Psoas muscle (tissue), 7 donors: ENCODE measurements at regions not wholly inside any gene's neighbourhood (a gene's known extent, or its start where the extent isn't known, plus 50 kb on each side); places are given as distances from the start of the nearest gene placed in this dataset.
"Not testable (repeated sequence)": the region's sequence is repeated elsewhere in the genome, so short reads cannot be mapped to it uniquely, and the experiment has no call there.

ENCODE experiments used
- ATAC-seq, 4 donors: fragments of 200-7000 bp; cut with Tn5 transposase; one replicate each; pipeline ENCODE4 v1.9.1; 2020; ENCODE audit warnings: moderate library complexity in 3 of 4, mild to moderate bottlenecking in 2 of 4
- DNase-seq, 2 donors: peaks; one replicate each; pipeline ENCODE4 v3.0.0-alpha.2; 2020
- H3K27ac ChIP-seq: fragments of 200-600 bp; one replicate; pipeline ENCODE4 v1.8.0; 2022
- H3K27me3 ChIP-seq, 3 donors: fragments of 200-600 bp in 1 of 3; one replicate each; pipeline versions ENCODE4 v1.6.1 to v1.8.0; 2013 to 2022; ENCODE audit warnings: low read length in 2 of 3, mild to moderate bottlenecking in 2 of 3, moderate library complexity in 1 of 3; ENCODE audit not compliant: insufficient read depth in 3 of 3
- H3K36me3 ChIP-seq, 2 donors: fragments of 200-600 bp in 1 of 2; one replicate each; pipeline versions ENCODE4 v1.6.1 to v1.8.0; 2013 to 2022; ENCODE audit warnings: low read depth in 1 of 2, mild to moderate bottlenecking in 1 of 2, moderate library complexity in 1 of 2; ENCODE audit not compliant: insufficient read depth in 1 of 2
- H3K4me1 ChIP-seq: fragments of 200-600 bp; one replicate; pipeline ENCODE4 v1.8.0; 2022
- H3K4me3 ChIP-seq: fragments of 200-600 bp; one replicate; pipeline ENCODE4 v1.8.0; 2022; ENCODE audit warnings: mild to moderate bottlenecking
- H3K9me3 ChIP-seq: fragments of 200-600 bp; one replicate; pipeline ENCODE4 v1.8.0; 2022
- CTCF ChIP-seq: fragments of 200-600 bp; IDR thresholded peaks from one replicate; pipeline ENCODE4 v1.8.0; 2022; ENCODE audit warnings: antibody characterized with exemption
- WGBS, 3 donors: extraction: QIAGEN DNeasy Blood & Tissue Kit; methylation state at CpG; one replicate each; pipeline versions ENCODE4 v1.1.6 to v1.1.7; 2013; 5-methylcytosine and 5-hydroxymethylcytosine counted together
- intact Hi-C, 2 donors: fragments of 100-400 bp; cut with DNase I; formaldehyde crosslinking; loops; one replicate each; pipeline versions ENCODE4 v1.11.0 to v1.14.2; 2022
- donor health status: healthy with polysubstance abuse.
- donor health status: DM: no; HTN: no; CAD: no; lungs with moderate emphysema.
- donor health status: Bipolar disorder and iron deficiency.
- donor health status: healthy.
- donor health status: DM: yes; HTN: yes; CAD: no.
- donor health status: DM: no; HTN: no; CAD: no.
- donor health status: DM: yes; HTN: yes; CAD: no.

DNA sequence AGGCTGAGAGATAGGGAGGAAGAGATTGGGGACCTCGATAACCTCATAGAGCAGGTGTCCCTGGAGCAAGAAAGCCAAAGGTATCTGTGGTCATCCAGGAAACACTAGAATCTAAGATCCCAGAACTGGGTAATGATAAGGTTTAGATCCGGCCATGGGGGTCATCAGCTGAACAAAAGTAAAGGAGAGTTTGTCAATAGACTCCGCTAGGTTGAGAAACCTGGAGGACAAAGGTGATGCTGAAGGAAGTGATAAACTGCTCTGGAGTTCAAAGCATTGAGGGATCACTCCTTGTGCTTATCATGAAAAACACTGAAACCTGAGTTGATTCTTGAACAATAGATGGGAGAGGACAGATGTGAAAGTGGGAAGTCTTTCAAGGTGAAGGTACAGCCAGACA lies 59.5 kb upstream of the SLC2A1 start:
- no peaks in the 10 kb centered on the region for H3K36me3 ChIP-seq
- no peak overlapping the region for H3K4me3 ChIP-seq
- DNase-seq (no peak), ATAC-seq (no peak)
- 91 to 94% (median 92%) methylated on average over 3 of the region's 3 CpGs for WGBS, 3 donors
- no peak overlapping the region for H3K27ac ChIP-seq
- H3K27me3 ChIP-seq = peaks cover 0 to 9% (median 4%) of the 10 kb centered on the region in 3 donors
- no peak for TF ChIP-seq CTCF
- intact Hi-C loops = no loop called here
- no peaks in the 10 kb centered on the region for H3K4me1 ChIP-seq
- H3K9me3 ChIP-seq = no peaks in the 10 kb centered on the region

DNA sequence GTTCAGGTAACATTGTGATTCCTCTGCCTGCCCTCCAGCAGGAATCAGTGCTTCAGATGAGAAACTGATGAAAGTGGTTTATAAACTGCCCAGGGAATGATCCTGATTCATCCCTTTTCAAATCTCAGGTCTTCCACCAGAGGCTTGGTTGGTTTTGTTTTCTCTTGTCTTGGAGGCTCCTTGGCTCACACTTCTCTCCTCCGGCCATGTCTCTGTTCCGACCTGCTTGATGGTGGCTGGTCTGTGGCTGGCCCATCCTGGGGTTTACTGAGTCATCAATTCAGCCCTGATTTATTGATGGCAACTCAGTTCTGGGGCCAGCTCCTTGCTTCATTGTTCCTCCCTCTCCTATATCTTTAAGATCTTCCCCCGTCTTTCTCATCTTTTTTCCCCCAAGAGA lies 56.6 kb upstream of the SLC2A1 start:
- WGBS, 3 donors = 81 to 83% (median 83%) methylated on average over 3 of the region's 3 CpGs
- Histone ChIP-seq H3K9me3 (no peaks in the 10 kb centered on the region), H3K27ac (no peak overlapping the region), H3K27me3 (peaks cover 0 to 14% (median 4%) of the 10 kb centered on the region in 3 donors), H3K36me3 (no peaks in the 10 kb centered on the region), H3K4me1 (no peaks in the 10 kb centered on the region), H3K4me3 (no peak overlapping the region)
- no peak for ATAC-seq
- intact Hi-C loops = no loop called here
- DNase-seq = no peak
- no peak for TF ChIP-seq CTCF

DNA sequence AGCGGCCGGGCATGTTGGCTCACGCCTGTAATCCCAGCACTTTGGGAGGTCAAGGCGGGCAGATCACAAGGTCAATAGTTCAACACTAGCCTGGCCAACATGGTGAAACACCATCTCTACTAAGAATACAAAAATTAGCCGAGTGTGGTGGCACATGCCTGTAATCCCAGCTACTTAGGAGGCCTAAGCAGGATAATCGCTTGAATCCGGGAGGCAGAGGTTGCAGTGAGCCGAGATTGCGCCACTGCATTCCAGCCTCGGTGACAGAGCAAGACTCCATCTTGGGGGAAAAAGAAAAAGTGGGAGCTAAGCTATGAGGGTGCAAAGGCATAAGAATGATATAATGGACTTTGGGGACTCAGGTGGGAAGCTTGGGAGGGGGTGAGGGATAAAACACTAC lies 55.9 kb upstream of the SLC2A1 start:
- H3K9me3 ChIP-seq, DNase-seq, intact Hi-C loops, H3K27ac ChIP-seq, H3K4me3 ChIP-seq, H3K36me3 ChIP-seq, H3K4me1 ChIP-seq, ATAC-seq: not testable (repeated sequence)
- peaks cover 0 to 11% (median 4%) of the 10 kb centered on the region in 3 donors for H3K27me3 ChIP-seq
- WGBS, 3 donors = 88 to 91% (median 89%) methylated on average over 10 of the region's 10 CpGs

DNA sequence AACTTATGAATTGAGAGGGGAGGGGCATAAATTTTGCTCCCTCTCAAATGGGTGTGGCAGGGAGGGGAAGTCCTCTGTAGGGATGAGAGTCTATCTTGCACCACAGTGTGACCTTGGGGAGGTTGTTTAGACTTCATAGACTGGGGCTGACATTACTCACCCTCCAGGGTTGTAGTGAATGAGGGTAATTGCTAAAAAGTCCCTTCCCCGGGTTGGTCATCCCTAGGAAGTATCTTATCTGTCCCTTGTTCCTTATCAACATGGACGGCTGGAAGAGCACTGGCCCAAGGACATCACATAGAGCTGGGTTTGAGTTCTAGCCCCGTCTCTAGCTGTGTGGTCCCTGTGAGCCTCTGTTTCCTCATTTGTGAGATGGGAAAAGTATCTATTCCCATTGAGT lies 52.4 kb upstream of the SLC2A1 start:
- TF ChIP-seq CTCF = no peak
- ATAC-seq = no peak
- WGBS, 3 donors = 55 to 66% (median 61%) methylated on average over 3 of the region's 3 CpGs

DNA sequence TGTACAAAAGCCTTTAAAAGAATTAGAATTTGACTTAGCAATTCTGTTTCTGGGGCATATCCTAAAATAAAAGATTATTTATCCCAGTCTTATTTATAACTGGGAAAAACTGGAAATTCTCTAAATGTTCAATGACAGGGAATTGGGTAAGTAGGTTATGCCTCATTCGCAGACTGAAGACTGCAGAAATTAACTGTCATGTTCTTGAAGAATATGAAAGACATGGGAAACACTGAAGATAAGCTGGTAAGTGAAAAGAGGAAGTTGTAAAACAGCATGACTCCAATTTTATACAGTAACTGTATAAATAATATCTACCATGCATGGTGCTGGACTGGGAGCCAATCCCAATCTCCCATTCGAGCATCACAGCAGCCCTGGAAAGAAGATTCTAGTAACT lies 50.6 kb upstream of the SLC2A1 start:
- Histone ChIP-seq H3K4me1 (no peaks in the 10 kb centered on the region), H3K9me3 (no peaks in the 10 kb centered on the region), H3K27ac (no peak overlapping the region), H3K36me3 (no peaks in the 10 kb centered on the region), H3K27me3 (peaks cover 0 to 46% (median 13%) of the 10 kb centered on the region in 3 donors), H3K4me3 (no peak overlapping the region)
- 67 to 74% (median 72%) methylated on average over 2 of the region's 2 CpGs for WGBS, 3 donors
- no peak for DNase-seq
- TF ChIP-seq CTCF = no peak
- no peak for ATAC-seq
- intact Hi-C loops = no loop called here

More for the DNA sequence above, 52.4 kb upstream of the SLC2A1 start:
- no peak overlapping the region for H3K4me3 ChIP-seq
- H3K9me3 ChIP-seq = no peaks in the 10 kb centered on the region
- intact Hi-C loops = no loop called here
- no peaks in the 10 kb centered on the region for H3K36me3 ChIP-seq
- no peak overlapping the region for H3K27ac ChIP-seq
- no peak for DNase-seq
- H3K27me3 ChIP-seq = peaks cover 0 to 40% (median 8%) of the 10 kb centered on the region in 3 donors
- no peaks in the 10 kb centered on the region for H3K4me1 ChIP-seq
